GM21381 (cell line): ENCODE measurements at regions not wholly inside any gene's neighbourhood (a gene's known extent, or its start where the extent isn't known, plus 50 kb on each side); places are given as distances from the start of the nearest gene placed in this dataset.

Experiments
- ATAC-seq: cut with Tn5 transposase; IDR thresholded peaks from one replicate; pipeline ENCODE4 v1.9.1; 2021; ENCODE audit warnings: mild to moderate bottlenecking, moderate library complexity; ENCODE audit not compliant: unreplicated experiment

DNA sequence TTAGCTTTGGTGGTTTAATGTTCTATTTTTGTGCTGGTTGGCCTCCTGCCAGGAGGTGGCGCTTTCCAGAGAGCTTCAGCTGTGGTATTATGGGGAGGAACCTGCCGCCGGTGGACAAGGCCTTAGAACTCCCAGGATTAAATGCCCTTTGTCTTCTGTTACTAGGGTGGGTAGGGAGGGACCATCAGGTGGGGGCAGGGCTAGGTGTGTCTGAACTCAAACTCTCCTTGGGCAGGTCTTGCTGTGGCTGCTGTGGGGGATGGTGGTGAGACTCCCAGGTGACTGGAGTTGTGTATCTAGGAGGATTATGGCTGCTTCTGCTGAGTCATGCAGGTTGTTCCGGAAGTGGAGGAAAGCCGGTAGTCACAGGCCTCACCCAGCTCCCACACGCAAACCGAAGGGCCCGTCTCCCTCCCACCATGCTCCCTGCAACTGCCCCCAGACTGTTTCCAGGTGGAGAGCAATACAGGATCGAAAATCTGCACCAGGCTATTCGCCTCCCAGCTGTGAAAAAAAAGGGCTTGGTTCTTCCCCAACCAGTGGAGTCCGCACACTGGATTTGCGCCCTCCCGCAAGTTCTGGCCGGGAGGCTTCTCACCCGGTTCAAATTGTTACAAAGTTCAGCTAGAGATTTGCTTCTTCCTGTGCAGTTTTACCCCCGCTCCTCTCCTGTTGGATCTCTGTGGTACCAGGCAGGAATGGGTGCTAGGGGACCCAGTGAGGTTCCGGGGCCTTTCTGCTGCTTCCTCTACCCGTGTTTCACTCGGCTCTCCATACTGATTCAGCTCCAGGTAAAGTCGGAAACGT is 220.5 kb downstream of the CENPF start:
- no peak for ATAC-seq

DNA sequence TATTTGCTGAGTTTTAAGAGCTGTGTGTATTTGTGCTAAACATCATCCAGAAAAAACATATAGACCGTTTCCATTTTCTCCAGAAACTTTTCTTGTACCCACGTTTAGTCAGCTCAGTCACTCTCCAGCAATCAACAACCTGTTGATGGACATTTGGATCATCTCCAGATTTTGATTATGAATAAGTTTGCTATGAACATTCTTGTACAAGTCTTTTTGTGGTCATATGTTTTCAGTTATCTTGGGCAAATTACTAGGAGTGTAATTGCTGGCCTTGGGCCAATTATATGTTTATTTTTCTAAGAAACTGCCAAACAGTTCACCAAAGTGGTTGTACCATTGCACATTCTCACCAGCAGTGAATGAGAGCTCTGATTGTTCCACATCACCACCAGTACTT is 221.8 kb downstream of the CENPF start:
- no peak for ATAC-seq

DNA sequence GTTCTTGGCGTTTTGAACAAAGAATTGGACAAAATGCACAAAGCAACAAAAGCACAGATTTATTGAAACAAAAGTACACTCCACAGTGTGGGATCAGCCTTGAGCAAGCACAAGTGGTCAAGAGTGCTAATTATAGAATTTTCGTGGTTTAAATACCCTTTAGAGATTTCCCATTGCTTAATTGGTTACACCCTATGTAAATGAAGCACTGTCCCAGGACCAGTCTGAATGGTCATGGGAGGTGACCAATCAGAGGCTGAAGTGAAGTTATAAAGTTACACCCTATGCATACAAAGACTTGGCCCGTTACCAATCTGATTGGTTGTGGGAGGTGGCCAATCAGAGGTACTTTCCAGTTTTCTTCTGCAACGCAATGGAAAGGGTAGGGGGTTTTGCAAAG is 223.6 kb downstream of the CENPF start:
- no peak for ATAC-seq

DNA sequence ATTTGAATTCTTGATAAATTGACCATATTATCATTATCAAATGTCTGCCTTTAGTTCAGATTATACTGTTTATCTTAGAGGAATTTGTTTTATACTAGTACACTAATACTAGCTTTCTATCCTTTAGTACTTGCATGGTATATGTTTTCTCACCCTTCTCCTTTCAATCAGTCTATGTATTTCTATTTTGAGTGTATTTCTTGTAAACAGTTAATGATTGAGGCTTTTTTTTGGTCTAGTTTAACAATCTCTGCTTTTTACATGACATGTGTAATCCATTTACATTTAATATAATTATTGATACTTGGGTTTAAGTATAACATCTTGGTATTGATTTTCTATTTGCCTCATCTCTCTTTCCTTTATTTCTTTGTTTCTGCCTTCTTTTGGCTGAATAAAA is 224.9 kb downstream of the CENPF start:
- no peak for ATAC-seq

DNA sequence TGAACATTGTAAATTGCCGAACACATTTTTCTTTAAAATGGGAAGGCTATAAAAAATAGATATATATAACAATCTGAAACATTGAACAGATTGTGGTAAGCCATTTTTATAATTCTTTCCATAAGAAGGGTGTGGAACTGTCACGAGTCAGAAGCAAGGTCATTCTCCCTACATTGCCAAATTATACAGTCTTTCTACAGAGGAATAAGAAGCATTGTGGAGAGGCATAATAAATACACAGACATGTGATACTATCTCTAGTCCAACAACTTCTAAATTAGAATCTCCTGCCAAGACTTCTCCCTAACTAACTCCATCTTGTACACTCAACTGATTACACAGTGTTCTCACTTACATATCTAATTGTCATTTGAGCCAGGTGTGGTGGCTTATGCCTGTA is 227.9 kb downstream of the CENPF start:
- ATAC-seq = no peak

DNA sequence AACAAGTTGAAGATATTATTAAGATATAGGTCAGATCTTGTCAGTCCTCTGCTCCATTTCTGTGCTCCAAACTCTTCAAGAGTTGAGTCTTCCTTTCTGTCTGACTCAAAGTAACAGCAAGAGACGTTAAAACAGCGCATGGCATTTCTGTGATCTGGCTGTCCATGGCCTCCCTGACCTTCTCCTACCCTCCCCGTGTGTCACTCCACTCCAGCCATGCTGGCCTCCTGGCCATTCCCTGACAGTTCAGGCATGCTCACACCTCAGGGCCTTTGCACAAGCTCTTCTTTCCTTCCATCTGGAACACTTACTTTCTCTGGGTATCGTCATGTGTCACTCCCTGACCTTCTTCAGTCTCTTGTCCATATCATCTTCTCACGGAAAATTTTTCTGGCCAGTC is 229.0 kb downstream of the CENPF start:
- ATAC-seq = no peak

DNA sequence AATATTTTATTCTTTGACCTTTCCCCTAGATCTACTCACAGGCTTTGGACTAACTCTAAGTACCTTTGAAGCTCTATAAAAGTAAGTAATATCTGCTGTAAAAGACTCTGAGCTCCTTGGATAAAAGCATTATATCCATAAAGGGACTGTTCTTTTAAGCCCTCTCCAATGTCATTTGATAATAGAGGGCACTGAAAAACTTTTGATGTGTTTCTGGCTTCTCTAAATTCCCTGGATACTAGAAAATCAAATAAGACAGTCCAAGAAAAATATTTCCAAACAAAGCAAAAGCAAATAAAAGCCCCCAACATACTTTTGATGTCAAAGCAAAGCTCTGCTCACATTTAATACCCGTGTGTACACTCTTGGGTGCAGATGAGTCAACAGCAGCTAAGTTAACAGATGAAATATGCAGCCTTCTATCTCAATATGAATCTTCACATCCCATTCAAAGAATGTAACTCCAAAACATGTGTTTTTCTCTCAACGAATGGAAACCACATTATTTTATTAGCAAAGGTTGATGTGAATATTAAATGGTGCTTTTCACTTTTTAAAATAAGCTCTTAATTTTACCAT is 230.3 kb downstream of the CENPF start:
- no peak for ATAC-seq

DNA sequence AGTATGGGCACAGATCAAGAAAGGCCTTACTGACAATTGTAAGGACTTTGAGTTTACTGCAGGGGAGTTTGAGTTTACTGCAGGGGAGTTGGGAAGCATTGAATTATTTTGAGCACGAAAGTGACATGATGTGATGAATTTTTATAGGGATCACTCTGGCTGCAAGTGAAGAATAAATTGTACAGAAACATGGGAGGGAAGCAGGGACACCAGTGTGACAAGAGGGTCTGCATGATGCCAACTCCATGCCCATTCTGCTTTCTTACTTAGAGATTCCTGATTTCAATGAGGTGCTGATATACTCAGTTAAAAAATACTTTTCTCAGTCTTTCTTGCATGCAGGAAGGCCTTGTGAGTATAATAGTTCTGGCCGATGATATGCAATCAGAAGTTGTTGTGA is 234.4 kb downstream of the CENPF start:
- ATAC-seq = no peak

DNA sequence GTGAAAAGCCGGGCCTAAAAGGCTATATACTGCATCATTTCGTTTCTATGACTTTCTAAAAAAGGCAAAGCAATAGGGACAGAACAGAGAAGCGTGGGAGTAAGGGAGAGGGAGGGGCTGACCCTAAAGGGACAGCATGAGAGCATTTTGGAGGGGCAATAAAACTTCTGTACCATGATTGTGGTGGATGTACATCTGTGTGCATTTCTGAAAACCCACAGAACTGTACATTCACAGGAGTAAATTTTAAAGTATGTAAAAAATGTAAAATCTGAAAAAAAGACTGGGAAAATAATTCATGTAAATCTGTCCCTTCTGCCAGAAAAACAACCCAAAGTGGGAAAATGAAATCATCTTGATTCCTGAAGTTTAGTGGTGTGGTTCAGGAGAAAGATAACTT is 235.4 kb downstream of the CENPF start:
- no peak for ATAC-seq

DNA sequence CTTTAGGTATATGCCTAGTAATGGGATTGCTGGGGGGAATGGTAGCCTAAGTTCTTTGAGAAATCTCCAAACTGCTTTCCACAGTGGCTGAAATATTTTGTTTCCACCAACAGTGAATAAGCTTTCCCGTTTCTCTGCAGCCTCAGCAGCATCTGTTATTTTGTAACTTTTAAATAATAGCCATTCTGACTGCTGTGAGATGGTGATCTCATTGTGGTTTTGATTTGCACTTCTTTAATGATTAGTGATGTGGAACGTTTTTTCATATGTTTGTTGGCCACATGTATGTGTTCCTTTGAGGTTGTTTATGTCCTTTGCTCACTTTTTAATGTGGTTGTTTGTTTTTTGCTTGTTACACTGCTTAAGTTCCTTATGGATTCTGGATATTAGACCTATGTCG is 237.4 kb downstream of the CENPF start:
- ATAC-seq = no peak

DNA sequence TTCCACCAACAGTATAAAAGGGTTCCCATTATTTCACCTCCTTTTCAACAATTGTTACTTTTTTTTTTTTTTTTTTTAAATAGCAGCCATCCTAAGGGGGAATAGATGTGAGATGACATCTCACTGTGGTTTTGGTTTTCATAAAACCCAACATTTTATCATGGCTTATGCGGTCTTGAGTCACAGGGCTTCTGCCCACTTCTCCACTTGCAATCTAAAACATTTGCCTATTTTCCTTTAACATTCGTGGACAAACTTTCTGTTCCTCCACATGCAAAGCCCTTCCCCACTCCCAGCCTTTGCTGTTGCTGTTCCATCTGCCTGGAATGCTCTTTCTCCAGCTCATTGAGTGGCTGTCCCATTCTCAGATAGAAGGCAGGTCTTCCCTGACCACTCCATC is 239.7 kb upstream of the KCNK2 start:
- no peak for ATAC-seq

DNA sequence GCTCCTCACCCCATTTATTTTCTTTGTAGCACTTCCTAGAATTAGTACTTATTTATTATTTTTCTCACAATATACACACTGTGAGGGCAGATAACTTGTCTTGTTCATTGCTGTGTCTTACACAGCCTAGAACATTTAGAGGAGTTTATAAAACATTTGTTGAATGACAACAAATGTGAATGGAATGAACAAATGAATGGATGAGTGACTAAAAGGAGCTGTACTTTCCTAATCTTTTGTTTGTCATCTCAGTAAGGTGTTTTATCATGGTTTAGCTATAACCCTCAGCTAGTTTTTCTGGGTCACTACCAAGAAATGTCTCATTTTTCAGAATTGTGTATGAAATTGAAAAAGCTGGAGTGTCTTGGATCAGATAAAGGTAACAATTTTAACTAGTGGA is 239.3 kb upstream of the KCNK2 start:
- no peak for ATAC-seq

DNA sequence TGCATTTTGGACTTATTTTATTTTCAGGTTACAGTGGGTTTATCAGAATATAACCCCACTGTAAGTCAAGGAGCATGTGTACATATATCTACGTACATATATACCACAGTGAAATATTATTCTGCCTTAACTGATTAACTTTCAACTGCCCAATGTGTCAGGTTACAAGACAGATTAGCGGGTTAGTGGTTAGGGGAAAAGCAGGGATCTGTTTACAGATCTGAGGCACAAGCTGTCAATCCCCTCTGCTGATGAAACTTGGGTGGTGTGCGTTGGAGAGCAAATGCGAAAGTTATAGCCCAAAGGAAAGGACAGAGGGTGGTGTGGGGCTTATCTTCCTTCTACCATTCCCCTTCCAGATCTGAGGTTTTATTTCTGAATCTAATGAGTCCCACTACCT is 238.2 kb upstream of the KCNK2 start:
- ATAC-seq = no peak

DNA sequence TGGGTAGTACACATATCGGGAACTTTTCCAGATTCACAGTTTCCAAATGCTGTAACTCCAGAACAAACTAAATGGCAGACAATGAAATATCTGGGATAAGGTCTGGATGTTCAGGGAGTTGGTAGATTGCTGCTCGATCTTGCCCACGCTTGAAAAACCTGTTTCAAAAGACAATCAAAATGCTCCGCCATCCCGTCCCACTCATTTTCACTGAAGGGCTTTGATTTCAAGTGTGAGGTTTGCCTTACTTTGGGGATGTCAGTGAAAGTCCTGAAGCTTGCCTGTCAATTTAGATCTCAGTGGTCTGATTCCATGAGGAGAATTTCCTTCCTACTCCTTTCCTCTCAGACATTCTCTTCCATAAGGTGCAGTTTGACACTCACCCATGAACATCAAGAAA is 236.3 kb upstream of the KCNK2 start:
- ATAC-seq = no peak

DNA sequence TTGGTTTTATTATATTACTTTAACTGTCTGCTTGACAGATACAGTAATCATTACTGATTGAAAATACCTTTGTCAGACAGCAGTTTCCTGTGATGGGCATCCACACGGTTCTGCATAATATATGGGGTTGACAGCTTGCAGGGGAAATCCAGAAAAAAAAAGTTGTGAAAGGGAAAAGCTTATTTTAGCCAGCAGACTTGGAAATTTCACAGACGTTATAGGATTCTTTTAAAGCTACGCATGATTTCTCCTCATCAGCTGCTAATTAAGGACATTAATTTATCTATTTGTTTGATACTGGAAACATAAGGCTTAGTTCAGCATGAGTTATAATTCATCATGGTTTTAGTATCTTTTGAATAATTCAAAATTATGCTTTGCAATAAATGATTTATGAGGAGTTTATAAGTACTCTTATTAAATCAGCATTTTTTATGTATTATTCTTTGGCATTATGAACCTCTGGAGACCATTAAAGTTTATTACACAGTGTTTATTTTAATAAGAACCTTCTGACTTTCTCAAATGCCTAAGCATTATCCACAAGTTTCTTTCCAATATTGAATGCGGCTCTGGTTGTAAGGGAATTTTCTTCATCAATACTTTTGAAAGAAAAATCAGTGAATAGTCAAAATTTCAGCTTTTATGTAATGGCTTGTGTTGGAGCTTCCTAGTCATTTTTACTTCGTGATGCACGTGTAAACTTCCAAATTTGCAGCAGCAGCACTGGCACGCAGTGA is 235.3 kb upstream of the KCNK2 start:
- no peak for ATAC-seq

DNA sequence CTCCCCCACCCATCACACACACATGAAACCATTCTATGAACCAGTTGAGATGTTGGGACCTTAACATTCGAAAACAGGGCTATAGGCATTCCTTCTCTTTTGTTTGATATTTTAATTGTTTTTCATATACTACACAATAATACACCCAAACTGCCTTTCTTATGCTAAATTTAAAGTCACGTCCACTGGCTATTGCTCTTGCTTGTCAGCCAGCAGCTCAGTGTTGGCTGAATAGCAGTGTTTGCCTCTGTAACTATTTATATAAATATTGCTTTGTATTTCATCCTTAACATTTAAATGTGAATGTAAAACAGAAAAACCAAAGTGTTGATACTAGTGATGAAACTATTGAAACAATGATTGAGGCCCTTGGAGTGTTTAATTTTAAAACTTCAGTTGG is 234.4 kb upstream of the KCNK2 start:
- ATAC-seq = no peak

DNA sequence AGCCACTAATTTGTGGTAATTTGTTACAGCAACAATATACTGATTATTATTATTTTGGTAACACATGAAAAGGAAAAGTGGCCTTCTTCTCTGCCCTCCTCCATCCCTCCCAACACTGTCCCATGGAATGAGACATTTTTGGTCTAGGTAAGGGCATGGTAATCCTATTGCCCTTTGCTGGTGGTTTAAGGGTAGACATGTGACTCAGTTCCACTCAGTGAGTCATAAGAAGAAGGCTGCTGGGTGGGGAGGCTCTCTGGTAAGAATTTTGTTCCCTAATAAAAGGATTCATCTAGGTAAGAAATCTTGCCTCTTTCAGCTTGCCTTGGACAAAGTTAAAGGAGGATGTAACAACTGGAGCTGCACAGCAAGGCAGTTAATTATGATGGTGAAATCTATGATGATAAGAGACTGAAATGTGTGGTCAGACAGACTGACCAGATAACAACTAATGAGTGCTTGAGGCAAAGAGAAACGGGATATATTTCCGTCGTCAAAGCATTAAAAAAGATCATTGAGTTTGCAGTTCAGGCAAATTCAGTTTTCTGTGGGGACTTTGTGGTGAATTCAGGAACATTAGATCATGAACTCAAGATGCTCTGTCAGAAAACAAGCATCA is 232.0 kb upstream of the KCNK2 start:
- no peak for ATAC-seq

DNA sequence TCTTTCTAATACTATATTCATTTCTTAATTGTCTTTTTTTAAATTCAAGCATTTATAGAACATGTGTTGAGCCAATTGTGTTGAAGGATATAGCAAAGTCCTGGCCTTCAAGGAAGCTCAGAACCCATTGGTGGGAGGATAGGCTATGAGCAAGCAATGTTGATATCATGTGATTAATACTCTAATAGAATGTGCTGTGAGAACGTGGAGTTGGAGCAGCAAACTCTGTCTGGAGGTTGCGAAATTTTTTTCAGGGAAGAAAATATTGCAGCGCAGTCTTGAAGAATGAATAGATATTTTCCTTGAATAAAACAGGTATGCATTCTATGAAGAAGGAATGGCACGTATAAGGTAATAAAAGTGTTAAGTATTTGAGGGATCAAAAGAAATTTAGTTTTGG is 229.2 kb upstream of the KCNK2 start:
- ATAC-seq = no peak

DNA sequence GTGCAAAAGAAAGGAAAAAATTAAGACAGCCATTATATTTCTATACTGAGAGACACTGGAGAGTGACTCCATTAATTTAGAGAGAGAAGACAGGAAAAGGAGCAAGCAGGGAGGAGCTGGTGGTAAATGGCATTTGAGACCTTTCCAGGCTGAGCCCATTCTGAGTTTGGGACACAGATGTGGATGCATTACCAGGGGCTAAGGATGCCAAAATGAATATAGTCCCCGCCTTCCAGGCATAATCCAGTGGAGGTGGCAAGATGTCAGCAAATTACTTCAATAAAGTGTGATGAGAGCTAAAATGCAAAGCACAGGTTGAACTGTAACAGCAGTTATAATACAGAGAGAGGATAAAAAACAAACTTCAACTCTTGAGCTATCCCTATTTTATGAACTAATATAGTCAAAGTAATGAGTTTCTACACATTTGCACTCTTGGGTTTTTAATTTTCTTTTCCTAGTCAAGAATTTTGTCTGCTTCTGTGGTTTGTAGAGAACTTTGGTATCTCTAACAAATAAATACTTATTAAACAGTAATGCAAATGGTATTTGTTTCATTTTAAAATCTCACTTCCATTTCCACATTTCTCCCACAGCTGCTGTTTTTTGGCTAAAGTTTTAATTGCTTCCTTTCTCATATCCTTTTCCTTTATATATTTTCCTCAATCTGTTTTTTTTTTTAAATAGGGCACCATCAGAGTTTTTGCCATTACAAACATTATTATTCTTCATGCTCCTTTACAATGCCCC is 228.2 kb upstream of the KCNK2 start:
- no peak for ATAC-seq

DNA sequence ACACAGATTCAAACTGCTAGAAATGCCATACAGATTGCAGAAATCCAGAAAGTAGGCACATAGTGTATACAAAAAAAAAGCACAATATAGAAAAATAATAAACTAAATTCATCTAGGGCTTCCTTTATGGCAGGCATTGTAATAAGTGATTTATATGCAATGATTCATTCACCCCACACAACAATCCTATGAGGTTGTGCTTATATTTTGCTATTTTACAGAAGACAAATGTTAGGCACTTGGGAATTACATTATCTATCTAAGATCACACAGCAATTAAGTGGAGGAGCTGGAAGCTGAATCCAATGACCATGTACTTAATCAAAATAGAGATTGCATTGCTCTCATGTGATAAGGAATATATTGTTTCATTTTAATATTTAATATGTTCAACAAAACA is 225.7 kb upstream of the KCNK2 start:
- no peak for ATAC-seq

DNA sequence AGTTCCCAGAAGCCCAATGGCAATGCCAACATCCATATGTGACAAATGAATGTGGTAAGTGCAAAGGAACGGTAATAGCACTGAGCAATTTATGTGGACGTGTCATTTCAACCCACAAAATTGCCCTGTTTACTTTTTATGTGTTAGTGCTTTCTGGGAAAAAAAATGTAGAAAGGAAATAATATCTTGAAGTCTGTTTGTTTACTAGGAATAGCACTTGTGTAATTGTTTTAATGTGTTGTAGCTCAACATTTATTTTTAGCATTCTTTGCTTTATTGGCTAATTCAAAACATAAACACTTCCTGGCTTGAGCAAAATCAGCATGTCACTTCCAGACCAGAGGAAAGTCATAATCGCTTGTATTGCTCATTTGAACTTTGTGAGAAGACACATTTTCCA is 224.8 kb upstream of the KCNK2 start:
- no peak for ATAC-seq
